ENCODE measurements at regions not wholly inside any gene's neighbourhood (a gene's known extent, or its start where the extent isn't known, plus 50 kb on each side); places are given as distances from the start of the nearest gene placed in this dataset.

- TF ChIP-seq CTCF (IDR thresholded peaks at IDR 0.05) (no peak), ZFX (IDR thresholded peaks at IDR 0.05; ENCODE audit: borderline replicate concordance) (no peak)
Observed at GRCh38 chr22:47921906-47922305, 1159.5 kb downstream of the TBC1D22A start.
